ENCODE measurements at regions not wholly inside any gene's neighbourhood (a gene's known extent, or its start where the extent isn't known, plus 50 kb on each side); places are given as distances from the start of the nearest gene placed in this dataset.

GRCh38 chr11:80533463-80533862 lies 1092.6 kb upstream of the TENM4 start:
- peaks cover 4% of the 10 kb centered on the region for H3K36me3 Mint-ChIP-seq (ENCODE audit: low read depth)
- no peak overlapping the region for H3K4me3 Mint-ChIP-seq
- TF ChIP-seq CTCF (conservative IDR thresholded peaks at IDR 0.05) = no peak
- no peak overlapping the region for H3K27ac Mint-ChIP-seq (ENCODE audit: unreplicated experiment)
- peaks cover 7% of the 10 kb centered on the region for H3K4me1 Mint-ChIP-seq
- no peak for DNase-seq (ENCODE audit: low read depth, low spot score)
- peaks cover 9% of the 10 kb centered on the region for H3K9me3 Mint-ChIP-seq
- no peaks in the 10 kb centered on the region for H3K27me3 Mint-ChIP-seq (ENCODE audit: low read depth)

GRCh38 chr11:80532633-80533232 lies 1091.9 kb upstream of the TENM4 start:
- no peak for TF ChIP-seq CTCF (conservative IDR thresholded peaks at IDR 0.05)
- no peak overlapping the region for H3K4me3 Mint-ChIP-seq
- H3K4me1 Mint-ChIP-seq = peaks cover 7% of the 10 kb centered on the region
- H3K9me3 Mint-ChIP-seq = peaks cover 9% of the 10 kb centered on the region
- no peak overlapping the region for H3K27ac Mint-ChIP-seq (ENCODE audit: unreplicated experiment)
- no peak for DNase-seq (ENCODE audit: low read depth, low spot score)
- no peaks in the 10 kb centered on the region for H3K27me3 Mint-ChIP-seq (ENCODE audit: low read depth)
- H3K36me3 Mint-ChIP-seq (ENCODE audit: low read depth) = peaks cover 4% of the 10 kb centered on the region

- no peak overlapping the region for H3K27ac Mint-ChIP-seq (ENCODE audit: unreplicated experiment)
- H3K4me3 Mint-ChIP-seq = no peak overlapping the region
- no peak for DNase-seq (ENCODE audit: low read depth, low spot score)
- TF ChIP-seq CTCF (conservative IDR thresholded peaks at IDR 0.05) = no peak
- H3K4me1 Mint-ChIP-seq = no peaks in the 10 kb centered on the region
- no peaks in the 10 kb centered on the region for H3K27me3 Mint-ChIP-seq (ENCODE audit: low read depth)
- peaks cover 6% of the 10 kb centered on the region for H3K9me3 Mint-ChIP-seq
- peaks cover 4% of the 10 kb centered on the region for H3K36me3 Mint-ChIP-seq (ENCODE audit: low read depth)
These were observed 1088.9 kb upstream of the TENM4 start for GRCh38 chr11:80529726-80530125.

GRCh38 chr11:80525663-80526405 lies 1085.0 kb upstream of the TENM4 start:
- Mint-ChIP-seq H3K27me3 (ENCODE audit: low read depth) (no peaks in the 10 kb centered on the region), H3K9me3 (no peaks in the 10 kb centered on the region), H3K4me3 (no peak overlapping the region), H3K27ac (ENCODE audit: unreplicated experiment) (no peak overlapping the region), H3K4me1 (no peaks in the 10 kb centered on the region), H3K36me3 (ENCODE audit: low read depth) (no peaks in the 10 kb centered on the region)
- TF ChIP-seq CTCF (conservative IDR thresholded peaks at IDR 0.05) = no peak
- DNase-seq (ENCODE audit: low read depth, low spot score) = no peak

GRCh38 chr11:80524349-80524748 lies 1083.5 kb upstream of the TENM4 start:
- H3K36me3 Mint-ChIP-seq (ENCODE audit: low read depth) = no peaks in the 10 kb centered on the region
- no peak for TF ChIP-seq CTCF (conservative IDR thresholded peaks at IDR 0.05)
- no peaks in the 10 kb centered on the region for H3K9me3 Mint-ChIP-seq
- DNase-seq (ENCODE audit: low read depth, low spot score) = no peak
- no peak overlapping the region for H3K4me3 Mint-ChIP-seq
- H3K4me1 Mint-ChIP-seq = peaks cover 10% of the 10 kb centered on the region
- no peak overlapping the region for H3K27ac Mint-ChIP-seq (ENCODE audit: unreplicated experiment)
- H3K27me3 Mint-ChIP-seq (ENCODE audit: low read depth) = no peaks in the 10 kb centered on the region

Measured in neural crest cell (in vitro differentiated cells).